GM12874 (cell line): ENCODE measurements at regions not wholly inside any gene's neighbourhood (a gene's known extent, or its start where the extent isn't known, plus 50 kb on each side); places are given as distances from the start of the nearest gene placed in this dataset.

ENCODE experiments used
- TF ChIP-seq, protein P1 (sequence below): IDR thresholded peaks from 2 replicates; pipeline ENCODE4 v1.5.1; 2011; ENCODE audit warnings: low read depth, mild to moderate bottlenecking, control low read depth, low read length, moderate library complexity; ENCODE audit not compliant: insufficient read depth

DNA sequence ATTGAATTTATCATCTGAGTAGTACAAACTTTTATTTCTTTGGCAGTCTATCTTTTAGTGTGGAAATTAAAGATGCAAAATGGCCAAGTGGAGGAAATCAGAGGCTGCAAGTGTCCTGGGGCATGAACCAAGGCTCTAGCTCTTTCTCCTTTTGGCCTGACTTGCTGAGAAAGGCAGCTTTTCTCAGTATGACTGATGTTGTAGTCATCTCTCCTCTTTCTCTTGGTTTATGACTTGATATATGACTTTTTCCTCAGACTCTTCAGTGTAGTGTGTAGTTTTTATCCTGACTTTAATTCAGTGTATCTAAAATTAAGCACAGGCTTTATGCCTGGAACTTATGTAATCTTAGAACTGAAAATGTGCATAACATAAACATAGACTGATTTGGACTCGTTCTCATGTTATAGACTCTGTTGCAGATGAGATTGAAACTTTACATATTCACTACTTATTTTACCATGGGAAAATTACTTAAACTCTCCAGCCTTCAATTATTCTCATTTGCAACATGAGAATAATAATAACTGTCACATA, 65.7 kb downstream of the SLITRK5 start:
- TF ChIP-seq, protein P1, sequence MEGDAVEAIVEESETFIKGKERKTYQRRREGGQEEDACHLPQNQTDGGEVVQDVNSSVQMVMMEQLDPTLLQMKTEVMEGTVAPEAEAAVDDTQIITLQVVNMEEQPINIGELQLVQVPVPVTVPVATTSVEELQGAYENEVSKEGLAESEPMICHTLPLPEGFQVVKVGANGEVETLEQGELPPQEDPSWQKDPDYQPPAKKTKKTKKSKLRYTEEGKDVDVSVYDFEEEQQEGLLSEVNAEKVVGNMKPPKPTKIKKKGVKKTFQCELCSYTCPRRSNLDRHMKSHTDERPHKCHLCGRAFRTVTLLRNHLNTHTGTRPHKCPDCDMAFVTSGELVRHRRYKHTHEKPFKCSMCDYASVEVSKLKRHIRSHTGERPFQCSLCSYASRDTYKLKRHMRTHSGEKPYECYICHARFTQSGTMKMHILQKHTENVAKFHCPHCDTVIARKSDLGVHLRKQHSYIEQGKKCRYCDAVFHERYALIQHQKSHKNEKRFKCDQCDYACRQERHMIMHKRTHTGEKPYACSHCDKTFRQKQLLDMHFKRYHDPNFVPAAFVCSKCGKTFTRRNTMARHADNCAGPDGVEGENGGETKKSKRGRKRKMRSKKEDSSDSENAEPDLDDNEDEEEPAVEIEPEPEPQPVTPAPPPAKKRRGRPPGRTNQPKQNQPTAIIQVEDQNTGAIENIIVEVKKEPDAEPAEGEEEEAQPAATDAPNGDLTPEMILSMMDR, result no peak

GRCh38 chr13:87754097-87754496, 82.9 kb downstream of the SLITRK5 start:
- TF ChIP-seq, protein P1, result no peak

GRCh38 chr13:87769445-87769844, 98.3 kb downstream of the SLITRK5 start:
- TF ChIP-seq, protein P1, result no peak

DNA sequence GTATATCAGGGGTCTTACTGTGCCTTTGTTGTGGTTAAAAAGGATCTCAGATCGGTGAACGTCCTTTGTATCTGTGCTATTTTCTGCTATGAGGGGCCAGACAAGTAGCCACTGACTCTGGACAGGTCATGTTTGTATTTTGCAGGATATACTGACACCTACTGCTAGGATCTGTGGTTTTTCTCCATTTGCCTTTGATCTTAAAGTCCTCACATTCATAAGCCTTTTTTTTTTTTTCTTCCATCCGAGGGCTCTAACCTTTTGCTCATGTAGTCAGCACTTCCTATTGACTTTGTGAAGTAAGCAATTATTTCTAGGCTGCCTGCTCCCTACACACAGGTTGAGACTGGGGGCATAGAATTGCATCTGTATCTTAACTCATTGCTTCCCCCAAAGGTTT, 106.2 kb downstream of the SLITRK5 start:
- TF ChIP-seq, protein P1, result no peak

DNA sequence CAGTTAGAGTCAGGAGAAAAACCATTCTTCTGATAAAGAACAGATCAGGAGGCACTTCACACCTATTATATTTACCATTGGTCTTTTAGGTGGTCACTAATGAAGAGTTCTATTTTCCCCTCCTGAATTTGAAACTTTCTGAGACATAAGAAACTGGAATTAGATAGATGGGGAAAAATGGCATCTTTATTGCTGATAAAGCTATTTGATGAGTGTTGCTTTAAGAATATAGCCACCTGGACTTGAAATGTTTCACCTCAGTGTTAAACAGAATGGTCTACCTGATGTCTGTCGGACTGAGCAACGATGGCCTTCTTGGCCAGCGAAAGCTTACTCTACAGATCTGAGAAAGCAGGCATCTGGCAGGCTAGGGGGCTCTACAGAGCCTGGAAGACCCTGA, 107.0 kb downstream of the SLITRK5 start:
- TF ChIP-seq, protein P1, result no peak

DNA sequence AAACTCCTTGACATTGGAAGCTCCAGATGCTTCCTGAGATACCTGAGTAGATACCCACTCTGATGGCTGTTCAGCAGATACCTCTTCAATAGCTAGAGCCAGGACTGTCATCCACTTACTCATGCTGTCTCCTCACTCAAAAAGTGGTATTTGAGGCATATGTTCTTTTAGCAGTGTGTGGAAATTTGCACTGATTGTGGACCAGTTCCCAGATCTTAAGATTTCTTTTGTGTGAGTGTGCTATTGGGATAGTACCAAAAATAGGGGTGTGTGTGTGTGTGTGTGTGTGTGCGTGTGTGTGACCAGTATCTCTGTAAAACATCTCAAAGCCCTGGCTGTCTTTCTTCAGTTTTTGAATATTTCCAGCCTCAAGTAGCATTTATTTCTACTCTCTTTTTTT, 108.3 kb downstream of the SLITRK5 start:
- TF ChIP-seq, protein P1, result no peak

DNA sequence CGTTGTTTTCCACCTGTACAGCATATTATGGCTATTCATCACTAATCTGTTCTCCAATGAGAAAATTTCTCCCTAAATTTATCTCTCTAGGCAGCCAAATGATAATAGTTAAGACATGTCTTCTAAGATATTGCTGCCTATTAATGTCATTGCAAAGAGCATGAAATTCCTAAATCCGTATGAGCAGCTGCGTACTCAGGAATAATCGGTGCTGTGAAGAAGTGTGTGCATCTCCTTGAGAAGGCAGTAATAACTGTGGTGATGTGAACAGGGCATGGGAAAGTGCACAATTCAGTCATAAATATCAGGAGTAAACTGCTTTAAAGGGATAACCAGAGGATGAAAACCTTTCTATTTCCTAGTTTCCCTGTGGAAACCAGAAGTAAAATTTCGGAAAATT, 112.2 kb downstream of the SLITRK5 start:
- TF ChIP-seq, protein P1, result no peak

GRCh38 chr13:87788363-87788762, 117.2 kb downstream of the SLITRK5 start:
- TF ChIP-seq, protein P1, result no peak
